Pulmonary artery endothelial cell (primary cell): ENCODE measurements at regions not wholly inside any gene's neighbourhood (a gene's known extent, or its start where the extent isn't known, plus 50 kb on each side); places are given as distances from the start of the nearest gene placed in this dataset.
A peak's percentile ranks its signal among the peaks of the same experiment; 100 is the strongest.

Source experiments
- DNase-seq: peaks from one replicate; pipeline ENCODE4 v3.0.0-alpha.2; 2011; ENCODE audit warnings: low read depth, low spot score

GRCh38 chr3:72437661-72438406 is 410.4 kb downstream of the SHQ1 start:
- DNase-seq: no peak

GRCh38 chr3:72436863-72437592 is 411.2 kb downstream of the SHQ1 start:
- no peak for DNase-seq

- DNase-seq: no peak
Measured at GRCh38 chr3:72434296-72434695, 413.9 kb downstream of the SHQ1 start.

- no peak for DNase-seq
Measured at GRCh38 chr3:72432246-72432645, 416.0 kb downstream of the SHQ1 start.

- DNase-seq: no peak
Measured at GRCh38 chr3:72429589-72430353, 418.5 kb downstream of the SHQ1 start.

- DNase-seq: no peak
Measured at GRCh38 chr3:72428803-72429202, 419.4 kb downstream of the SHQ1 start.

- no peak for DNase-seq
Measured at GRCh38 chr3:72427624-72428023, 420.6 kb downstream of the SHQ1 start.

- no peak for DNase-seq
Measured at GRCh38 chr3:72426618-72427397, 421.4 kb downstream of the SHQ1 start.

- DNase-seq: no peak
Measured at GRCh38 chr3:72423643-72424042, 424.6 kb downstream of the SHQ1 start.

GRCh38 chr3:72421786-72422185 is 426.5 kb downstream of the SHQ1 start:
- DNase-seq: no peak

- DNase-seq: no peak
Measured at GRCh38 chr3:72421126-72421525, 427.1 kb downstream of the SHQ1 start.

GRCh38 chr3:72418856-72419255 is 429.4 kb downstream of the SHQ1 start:
- DNase-seq: no peak

GRCh38 chr3:72418244-72418643 is 430.0 kb downstream of the SHQ1 start:
- DNase-seq: no peak

- DNase-seq: no peak
Measured at GRCh38 chr3:72414481-72415016, 433.7 kb downstream of the SHQ1 start.

- DNase-seq: peak; percentile 45
Measured at GRCh38 chr3:72413228-72413627, 435.0 kb downstream of the SHQ1 start.

GRCh38 chr3:72412340-72412956 is 435.8 kb downstream of the SHQ1 start:
- no peak for DNase-seq

GRCh38 chr3:72411843-72412242 is 436.4 kb downstream of the SHQ1 start:
- DNase-seq: no peak

- no peak for DNase-seq
Measured at GRCh38 chr3:72411126-72411525, 437.1 kb downstream of the SHQ1 start.

GRCh38 chr3:72408983-72409779 is 439.1 kb downstream of the SHQ1 start:
- DNase-seq: no peak

- no peak for DNase-seq
Measured at GRCh38 chr3:72407766-72408165, 440.5 kb downstream of the SHQ1 start.
